Hepatocyte (in vitro differentiated cells): ENCODE measurements at regions not wholly inside any gene's neighbourhood (a gene's known extent, or its start where the extent isn't known, plus 50 kb on each side); places are given as distances from the start of the nearest gene placed in this dataset.

Experiments
- CTCF ChIP-seq: fragments of 200-600 bp; sonication (generic); IDR thresholded peaks from 2 replicates; pipeline ENCODE4 v1.5.1; 2016; ENCODE audit warnings: antibody characterized with exemption, mild to moderate bottlenecking; ENCODE audit not compliant: poor library complexity
- EZH2 ChIP-seq: fragments of 200-600 bp; sonication (generic); IDR thresholded peaks from 2 replicates; pipeline ENCODE4 v1.6.1; 2016; ENCODE audit warnings: antibody characterized with exemption, mild to moderate bottlenecking, borderline replicate concordance

DNA sequence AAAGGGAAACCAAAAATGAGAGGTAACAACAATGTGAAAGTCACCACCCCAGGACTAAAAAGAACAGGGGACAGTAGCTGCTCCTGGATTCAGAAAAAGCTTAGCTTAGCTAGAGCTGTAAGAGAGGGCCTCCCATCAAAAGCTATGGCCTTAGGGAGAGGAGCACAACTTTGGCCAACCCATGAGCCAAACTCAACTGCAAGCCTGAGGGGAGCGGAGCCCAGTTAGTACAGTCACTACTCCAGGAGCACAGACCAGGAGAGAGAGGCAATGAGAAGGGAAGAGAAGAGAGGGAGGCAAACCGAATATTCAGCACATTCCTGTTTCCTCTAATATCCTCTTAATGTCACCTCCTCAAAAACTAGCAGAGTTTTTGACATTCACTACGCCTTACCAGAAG lies 917.1 kb upstream of the INTU start:
- no peak for TF ChIP-seq CTCF
- TF ChIP-seq EZH2, result no peak
